ENCODE measurements at regions not wholly inside any gene's neighbourhood (a gene's known extent, or its start where the extent isn't known, plus 50 kb on each side); places are given as distances from the start of the nearest gene placed in this dataset.

DNA sequence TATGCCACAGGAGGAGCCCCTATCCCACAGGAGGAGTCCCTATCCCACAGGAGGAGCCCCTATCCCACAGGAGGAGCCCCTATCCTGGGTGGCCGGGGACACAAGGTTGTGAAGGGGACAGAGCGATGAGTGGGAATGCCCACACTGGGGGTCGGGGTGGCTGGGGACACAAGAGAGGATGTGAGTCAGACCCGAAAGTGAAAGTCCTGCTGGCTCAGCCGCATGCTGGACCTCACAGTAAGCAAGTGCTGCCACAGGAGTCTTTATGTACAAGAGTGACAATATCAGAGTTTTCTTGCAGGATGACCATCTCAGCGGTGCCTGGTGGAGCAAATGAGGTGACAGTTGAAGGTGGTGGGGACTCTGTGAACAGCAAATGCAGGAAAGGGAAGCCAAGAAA is 93.7 kb downstream of the PSMB1 start:
- TF ChIP-seq CTCF (conservative IDR thresholded peaks at IDR 0.05; ENCODE audit: low read depth in 2 of 2) (no peak), POLR2AphosphoS5 (IDR thresholded peaks at IDR 0.05; ENCODE audit: low read depth) (no peak), CREB1 (CRISPR knock-in tag; IDR thresholded peaks at IDR 0.05; ENCODE audit: low read depth) (no peak)

Measured in GM23338 (cell line).